ENCODE measurements at regions not wholly inside any gene's neighbourhood (a gene's known extent, or its start where the extent isn't known, plus 50 kb on each side); places are given as distances from the start of the nearest gene placed in this dataset.
"Not testable (repeated sequence)": the region's sequence is repeated elsewhere in the genome, so short reads cannot be mapped to it uniquely, and the experiment has no call there.

GRCh38 chr5:21488828-21489227 is 1364.3 kb downstream of the CDH12 start:
- TF ChIP-seq CTCF, POLR2AphosphoS5 (IDR thresholded peaks at IDR 0.05): not testable (repeated sequence)
